Stomach (tissue), 8 donors: ENCODE measurements at regions not wholly inside any gene's neighbourhood (a gene's known extent, or its start where the extent isn't known, plus 50 kb on each side); places are given as distances from the start of the nearest gene placed in this dataset.

ENCODE experiments used
- DNase-seq, 2 donors: peaks; one replicate each; pipeline versions ENCODE4 v3.0.0 to v3.0.0-alpha.2; 2013 to 2019
- H3K27ac ChIP-seq, 5 donors: fragments of 200-600 bp in 4 of 5; sonication (generic) in 4 of 5; one replicate each; pipeline ENCODE4 v1.5.1; 2013 to 2019; ENCODE audit warnings: mild to moderate bottlenecking in 1 of 5, moderate library complexity in 1 of 5
- H3K27me3 ChIP-seq, 3 donors: fragments of 200-600 bp; sonication (generic); one replicate each; pipeline ENCODE4 v1.5.1; 2017 to 2019; ENCODE audit warnings: mixed run types in 1 of 3
- H3K36me3 ChIP-seq, 4 donors: fragments of 200-600 bp; sonication (generic); 1 replicate in 3 of 4; 2 replicates in 1 of 4; pipeline ENCODE4 v1.5.1; 2016 to 2019
- H3K4me1 ChIP-seq, 4 donors: fragments of 200-600 bp; sonication (generic); one replicate each; pipeline ENCODE4 v1.5.1; 2016 to 2019
- H3K4me3 ChIP-seq, 4 donors: fragments of 200-600 bp; sonication (generic) in 3 of 4; one replicate each; pipeline ENCODE4 v1.5.1; 2016 to 2019; ENCODE audit warnings: mild to moderate bottlenecking in 1 of 4
- H3K9me3 ChIP-seq, 4 donors: fragments of 200-600 bp; sonication (generic); one replicate each; pipeline ENCODE4 v1.5.1; 2016 to 2019
- CTCF ChIP-seq, 7 experiments: fragments of 450-650 bp in 4 of 7; fragments of 200-600 bp in 3 of 7; sonication (generic) in 3 of 7; IDR thresholded peaks; one replicate each; pipeline ENCODE4 v1.5.1; 2016 to 2019; ENCODE audit warnings: antibody characterized with exemption in 7 of 7, control low read depth in 2 of 7, mild to moderate bottlenecking in 1 of 7
- EP300 ChIP-seq: sonication (generic); formaldehyde crosslinking; IDR thresholded peaks from one replicate; pipeline ENCODE4 v1.6.1; 2017; ENCODE audit warnings: antibody characterized with exemption
- POLR2A ChIP-seq, 4 donors: fragments of 450-650 bp; IDR thresholded peaks; one replicate each; pipeline ENCODE4 v1.6.1; 2016; ENCODE audit warnings: antibody characterized with exemption in 4 of 4, control low read depth in 2 of 4, mild to moderate bottlenecking in 1 of 4, moderate library complexity in 1 of 4
- POLR2AphosphoS5 ChIP-seq, 3 donors: sonication (generic); formaldehyde crosslinking; IDR thresholded peaks; one replicate each; pipeline ENCODE4 v1.6.1; 2016; ENCODE audit warnings: antibody characterized with exemption in 3 of 3
- WGBS, 5 donors: extraction: QIAGEN DNeasy Blood & Tissue Kit in 3 of 5; methylation state at CpG; one replicate each; pipeline versions ENCODE4 v1.1.5 to v1.1.7; 2013 to 2018; 5-methylcytosine and 5-hydroxymethylcytosine counted together
- intact Hi-C: fragments of 100-400 bp; cut with DNase I; formaldehyde crosslinking; loops from one replicate; pipeline ENCODE4 v1.15.1; 2023; ENCODE audit warnings: low total_unique reads
- donor health status: healthy with polysubstance abuse.
- donor health status: Bipolar disorder and iron deficiency.
- donor health status: healthy.

- 56 to 64% (median 63%) methylated on average over 1 to 4 of the region's 4 CpGs for WGBS, 5 donors
- Histone ChIP-seq H3K4me3 (no peak overlapping the region), H3K27ac (no peak overlapping the region), H3K4me1 (no peaks in the 10 kb centered on the region), H3K27me3 (no peaks in the 10 kb centered on the region), H3K9me3 (no peaks in the 10 kb centered on the region), H3K36me3 (no peaks in the 10 kb centered on the region)
- DNase-seq: no peak
- intact Hi-C loops: no loop called here
- TF ChIP-seq POLR2AphosphoS5 (IDR thresholded peaks at IDR 0.05) (no peak), CTCF (IDR thresholded peaks at IDR 0.05) (no peak), POLR2A (IDR thresholded peaks at IDR 0.05) (no peak), EP300 (no peak)
Observed at GRCh38 chr2:12340164-12340563, 376.6 kb upstream of the TRIB2 start.

- no peak for DNase-seq
- no peaks in the 10 kb centered on the region for H3K9me3 ChIP-seq
- intact Hi-C loops: no loop called here
- no peaks in the 10 kb centered on the region for H3K27me3 ChIP-seq
- no peaks in the 10 kb centered on the region for H3K36me3 ChIP-seq
- 95 to 100% (median 96%) methylated on average over 1 of the region's 1 CpG for WGBS, 5 donors
- no peak overlapping the region for H3K27ac ChIP-seq
- no peak overlapping the region for H3K4me3 ChIP-seq
- H3K4me1 ChIP-seq: no peaks in the 10 kb centered on the region
- TF ChIP-seq POLR2AphosphoS5 (IDR thresholded peaks at IDR 0.05) (no peak), POLR2A (IDR thresholded peaks at IDR 0.05) (no peak), CTCF (IDR thresholded peaks at IDR 0.05) (no peak), EP300 (no peak)
Observed at GRCh38 chr2:12341215-12341614, 375.5 kb upstream of the TRIB2 start.

- no peak overlapping the region for H3K4me3 ChIP-seq
- H3K9me3 ChIP-seq: no peaks in the 10 kb centered on the region
- H3K4me1 ChIP-seq: no peaks in the 10 kb centered on the region
- DNase-seq: no peak
- intact Hi-C loops: no loop called here
- no peaks in the 10 kb centered on the region for H3K27me3 ChIP-seq
- no peaks in the 10 kb centered on the region for H3K36me3 ChIP-seq
- WGBS, 5 donors: 83 to 92% (median 91%) methylated on average over 3 of the region's 3 CpGs
- H3K27ac ChIP-seq: no peak overlapping the region
- TF ChIP-seq POLR2AphosphoS5 (IDR thresholded peaks at IDR 0.05): no peak
- TF ChIP-seq POLR2A (IDR thresholded peaks at IDR 0.05): no peak
- TF ChIP-seq CTCF (IDR thresholded peaks at IDR 0.05): no peak
- no peak for TF ChIP-seq EP300
Observed at GRCh38 chr2:12341920-12342319, 374.8 kb upstream of the TRIB2 start.

GRCh38 chr2:12343141-12343540 is 373.6 kb upstream of the TRIB2 start:
- Histone ChIP-seq H3K27me3 (no peaks in the 10 kb centered on the region), H3K4me1 (no peaks in the 10 kb centered on the region), H3K36me3 (no peaks in the 10 kb centered on the region), H3K9me3 (no peaks in the 10 kb centered on the region), H3K4me3 (no peak overlapping the region), H3K27ac (no peak overlapping the region)
- DNase-seq: no peak
- intact Hi-C loops: no loop called here
- WGBS, 5 donors: 89 to 96% (median 94%) methylated on average over 5 of the region's 5 CpGs
- TF ChIP-seq EP300 (no peak), POLR2A (IDR thresholded peaks at IDR 0.05) (no peak), POLR2AphosphoS5 (IDR thresholded peaks at IDR 0.05) (no peak), CTCF (IDR thresholded peaks at IDR 0.05) (no peak)
